GM18951 (cell line): ENCODE measurements at regions not wholly inside any gene's neighbourhood (a gene's known extent, or its start where the extent isn't known, plus 50 kb on each side); places are given as distances from the start of the nearest gene placed in this dataset.
"Not testable (repeated sequence)": the region's sequence is repeated elsewhere in the genome, so short reads cannot be mapped to it uniquely, and the experiment has no call there.

Source experiments
- POLR2A ChIP-seq: IDR thresholded peaks from 4 replicates; pipeline ENCODE4 v1.6.1; 2011; ENCODE audit warnings: mild to moderate bottlenecking; ENCODE audit not compliant: insufficient read length, insufficient read depth; ENCODE audit errors: extremely low read depth
- in situ Hi-C: fragments of 300-500 bp; cut with MboI; formaldehyde crosslinking; loops from one replicate; pipeline ENCODE4 v1.12.0; 2022; ENCODE audit warnings: low sequenced_read_pairs, mixed read lengths, inconsistent platforms; ENCODE audit not compliant: unreplicated experiment

DNA sequence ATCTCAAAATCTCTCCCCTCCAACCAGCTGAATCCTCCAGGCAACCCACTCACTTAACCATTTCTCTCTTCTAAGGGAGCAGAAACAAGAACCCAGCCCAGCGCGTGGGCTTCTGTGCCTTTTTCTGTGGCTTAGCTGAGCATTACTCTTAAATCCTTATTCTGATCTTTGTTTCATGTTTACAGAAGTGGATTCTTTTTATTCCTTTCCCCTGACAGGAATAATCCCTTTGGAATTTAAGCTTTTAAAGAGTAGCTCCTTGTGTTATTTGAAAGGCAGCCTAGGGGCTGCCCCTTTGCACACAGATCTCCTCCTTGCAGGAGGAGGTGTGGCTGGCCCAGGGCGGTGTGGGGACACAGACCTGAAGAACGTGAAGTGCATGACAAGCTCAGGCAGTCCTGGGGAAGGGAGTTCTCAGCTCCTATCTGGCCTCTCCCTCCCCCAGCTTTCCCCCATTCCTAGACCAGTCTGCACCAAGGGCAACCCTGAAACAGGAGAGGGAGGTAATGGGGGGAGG lies 77.1 kb upstream of the UBE2E1 start:
- TF ChIP-seq POLR2A, result no peak
- in situ Hi-C loops, result no loop called here

DNA sequence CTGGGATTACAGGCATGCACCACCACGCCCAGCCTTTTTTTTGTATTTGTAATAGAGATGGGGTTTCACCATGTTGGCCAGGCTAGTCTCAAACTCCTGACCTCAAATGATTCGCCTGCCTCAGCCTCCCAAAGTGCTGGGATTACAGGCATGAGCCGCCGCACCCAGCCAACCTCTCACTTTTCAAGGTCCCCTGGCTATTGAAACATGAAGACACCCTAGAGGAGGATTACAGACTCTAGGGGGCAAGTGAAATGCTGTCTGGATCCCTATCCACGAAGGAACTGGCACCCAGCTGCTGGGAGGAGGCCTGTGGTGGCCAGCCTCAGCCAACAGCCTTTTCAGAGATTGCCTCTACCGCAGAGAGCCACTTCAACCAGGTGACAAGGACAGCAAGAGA lies 76.4 kb upstream of the UBE2E1 start:
- in situ Hi-C loops, result not testable (repeated sequence)

GRCh38 chr3:23734481-23734880 lies 71.3 kb upstream of the UBE2E1 start:
- in situ Hi-C loops, result no loop called here
- no peak for TF ChIP-seq POLR2A

- in situ Hi-C loops, result no loop called here
- TF ChIP-seq POLR2A, result no peak
These were observed 70.7 kb upstream of the UBE2E1 start for GRCh38 chr3:23735062-23735461.

GRCh38 chr3:23735535-23736326 lies 70.0 kb upstream of the UBE2E1 start:
- no peak for TF ChIP-seq POLR2A
- in situ Hi-C loops, result no loop called here

- TF ChIP-seq POLR2A, result no peak
- in situ Hi-C loops, result no loop called here
These were observed 66.8 kb upstream of the UBE2E1 start for GRCh38 chr3:23738944-23739343.

GRCh38 chr3:23739536-23739935 lies 66.2 kb upstream of the UBE2E1 start:
- TF ChIP-seq POLR2A, result no peak
- in situ Hi-C loops, result no loop called here

GRCh38 chr3:23740517-23740965 lies 65.2 kb upstream of the UBE2E1 start:
- no peak for TF ChIP-seq POLR2A
- in situ Hi-C loops, result no loop called here

DNA sequence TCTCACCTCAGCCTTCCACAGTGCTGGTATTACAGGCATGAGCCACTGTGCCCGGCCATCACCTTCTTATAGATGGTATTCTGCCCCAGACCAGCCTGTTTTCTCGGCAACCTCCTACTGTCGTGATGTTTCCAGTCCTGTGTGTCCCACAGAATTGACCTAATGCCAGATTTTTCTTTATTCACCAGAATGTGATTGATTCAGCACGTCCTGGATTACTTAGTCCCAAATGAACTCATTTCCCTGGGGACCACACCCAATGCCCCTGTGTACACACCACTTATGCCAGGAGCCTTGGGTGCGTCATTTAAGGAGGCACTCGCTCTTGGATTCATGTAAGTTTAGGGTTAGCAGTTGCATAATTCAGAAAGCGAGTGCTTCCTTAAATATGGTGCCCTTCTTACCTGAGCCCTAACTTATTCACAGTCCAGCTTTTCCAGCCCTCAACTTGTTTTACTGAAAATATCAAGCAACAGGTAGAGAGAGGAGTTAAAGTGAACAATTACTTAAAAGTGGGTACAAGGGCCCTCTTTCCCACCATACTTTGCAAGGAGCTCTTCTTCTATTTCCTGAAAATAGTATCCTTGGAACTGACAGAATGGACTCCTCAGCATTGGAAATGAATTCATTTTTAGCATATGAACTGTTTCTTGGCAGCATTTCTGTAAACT lies 64.6 kb upstream of the UBE2E1 start:
- TF ChIP-seq POLR2A, result no peak
- in situ Hi-C loops, result no loop called here

GRCh38 chr3:23743141-23743784 lies 62.5 kb upstream of the UBE2E1 start:
- in situ Hi-C loops, result no loop called here
- TF ChIP-seq POLR2A, result no peak

DNA sequence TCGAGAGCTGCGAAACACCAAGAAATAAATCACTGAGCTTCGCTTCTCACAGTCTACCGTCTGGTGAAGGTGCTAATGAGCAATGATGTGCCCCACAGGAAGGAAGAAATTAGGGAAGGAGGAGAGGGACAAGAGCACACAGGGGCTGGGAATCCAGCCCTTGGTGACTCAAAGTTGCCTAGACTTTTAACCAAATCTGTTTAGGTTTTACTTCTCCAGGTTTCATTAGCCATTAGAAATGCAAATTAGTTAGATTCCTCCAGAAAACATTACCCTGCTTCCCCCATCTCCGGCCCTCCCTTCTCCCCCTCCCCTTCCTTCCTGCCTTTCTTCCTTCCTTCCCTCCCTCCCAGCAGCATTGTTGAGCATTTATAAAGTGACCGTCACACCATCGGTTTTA lies 59.3 kb upstream of the UBE2E1 start:
- TF ChIP-seq POLR2A, result no peak
- in situ Hi-C loops, result no loop called here

DNA sequence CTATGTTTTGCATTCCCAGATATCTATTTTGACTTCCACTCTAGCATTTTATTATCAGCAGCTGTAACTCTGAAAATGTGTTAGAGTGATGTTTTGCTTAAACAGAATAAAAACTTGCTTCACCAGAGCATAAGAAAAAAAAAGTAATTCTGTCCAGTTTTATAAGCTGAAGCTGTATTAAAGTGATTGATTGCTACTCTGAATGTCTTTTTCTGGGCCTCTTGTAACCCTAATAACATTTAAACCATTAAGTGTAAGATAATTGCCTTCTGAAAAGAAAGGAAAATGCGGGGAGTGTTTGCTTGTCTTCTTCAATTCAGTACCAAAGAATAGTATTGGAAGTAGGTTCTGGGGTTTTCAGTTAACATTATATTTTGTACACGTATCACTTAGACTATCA lies 57.9 kb upstream of the UBE2E1 start:
- no peak for TF ChIP-seq POLR2A
- in situ Hi-C loops, result no loop called here

- in situ Hi-C loops, result no loop called here
These were observed 57.2 kb upstream of the UBE2E1 start for GRCh38 chr3:23748398-23749110.

More at GRCh38 chr3:23748398-23749110, 57.2 kb upstream of the UBE2E1 start:
- no peak for TF ChIP-seq POLR2A
